ENCODE measurements at regions not wholly inside any gene's neighbourhood (a gene's known extent, or its start where the extent isn't known, plus 50 kb on each side); places are given as distances from the start of the nearest gene placed in this dataset.

GRCh38 chrX:42619068-42619467, 158.9 kb downstream of the PPP1R2C start:
- no peak for DNase-seq (ENCODE audit: low spot score)

GRCh38 chrX:42616981-42617380, 161.0 kb downstream of the PPP1R2C start:
- no peak for DNase-seq (ENCODE audit: low spot score)

DNA sequence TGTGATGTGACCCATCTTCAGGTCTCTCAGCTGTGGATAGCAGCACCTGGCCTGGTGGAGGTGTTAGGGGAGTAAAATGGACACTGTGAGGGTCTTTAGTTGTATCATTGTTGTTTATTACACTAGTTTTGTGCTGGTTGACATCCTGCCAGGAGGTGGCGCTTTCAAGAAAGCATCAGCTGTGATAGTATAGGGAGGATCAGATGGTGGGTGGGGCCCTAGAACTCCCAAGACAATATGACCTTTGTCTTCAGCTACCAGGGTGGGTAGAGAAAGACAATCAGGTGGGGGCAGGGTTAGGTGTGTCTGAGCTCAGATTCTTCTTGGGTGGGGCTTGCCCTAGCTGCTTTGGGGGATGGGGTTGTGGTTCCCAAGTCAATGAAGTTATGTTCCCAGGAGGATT, 162.8 kb downstream of the PPP1R2C start:
- no peak for DNase-seq (ENCODE audit: low spot score)

DNA sequence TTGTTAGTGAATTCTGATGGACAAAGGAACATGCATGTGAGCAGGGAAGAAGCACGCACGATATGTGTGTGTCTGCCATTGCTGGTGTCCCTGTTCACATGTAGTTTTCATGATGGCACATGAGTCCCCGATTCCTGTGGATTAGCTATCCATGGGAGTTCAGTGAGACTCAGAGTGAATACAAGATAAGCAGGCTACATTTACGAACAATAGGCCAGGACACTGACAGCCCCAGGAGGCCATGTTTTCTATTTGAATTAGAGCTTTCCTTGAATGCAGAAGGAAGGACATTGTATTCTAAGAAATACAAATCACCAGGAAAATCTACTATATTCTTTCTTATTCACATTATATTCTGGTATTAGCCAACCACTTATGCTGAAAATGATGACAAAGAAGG, 171.4 kb downstream of the PPP1R2C start:
- no peak for DNase-seq (ENCODE audit: low spot score)

DNA sequence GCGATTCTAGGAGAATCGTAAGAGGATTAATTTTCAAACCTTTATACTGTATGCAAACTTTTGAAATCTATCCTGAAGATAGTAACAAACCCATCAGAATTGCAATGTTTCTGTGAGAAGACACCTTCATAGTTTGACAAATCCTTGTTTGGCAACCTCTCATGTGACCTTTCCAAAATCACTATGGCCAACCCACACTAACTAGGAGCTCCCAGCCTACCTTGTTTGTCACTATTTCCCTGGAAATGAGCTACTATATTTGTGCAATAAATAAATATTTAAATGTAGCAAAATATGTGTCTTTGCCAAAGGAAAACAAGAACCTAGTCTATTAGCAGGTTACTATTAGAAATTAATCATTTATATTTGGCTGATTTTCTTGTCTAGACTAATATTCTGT, 173.7 kb downstream of the PPP1R2C start:
- DNase-seq (ENCODE audit: low spot score): no peak

GRCh38 chrX:42603016-42603415, 174.9 kb downstream of the PPP1R2C start:
- DNase-seq (ENCODE audit: low spot score): no peak

DNA sequence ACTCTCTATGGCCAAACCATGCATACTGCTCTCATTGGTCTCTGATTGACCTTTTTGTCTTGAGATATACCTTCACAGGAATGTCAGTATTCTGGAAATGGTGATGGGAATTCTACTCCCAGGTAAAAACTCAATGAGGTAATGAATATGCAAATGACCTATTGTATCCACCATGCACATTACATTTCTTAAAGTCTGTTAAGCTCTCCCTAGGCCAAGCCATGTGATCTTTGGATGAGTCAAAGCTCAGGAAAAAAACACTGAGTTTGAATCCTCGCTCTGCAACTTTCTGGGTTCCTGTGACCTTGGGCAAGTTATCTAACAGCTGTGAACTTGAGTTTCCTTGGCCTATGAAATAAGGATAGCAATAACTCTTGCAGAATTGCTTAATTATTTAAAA, 175.4 kb downstream of the PPP1R2C start:
- no peak for DNase-seq (ENCODE audit: low spot score)

DNA sequence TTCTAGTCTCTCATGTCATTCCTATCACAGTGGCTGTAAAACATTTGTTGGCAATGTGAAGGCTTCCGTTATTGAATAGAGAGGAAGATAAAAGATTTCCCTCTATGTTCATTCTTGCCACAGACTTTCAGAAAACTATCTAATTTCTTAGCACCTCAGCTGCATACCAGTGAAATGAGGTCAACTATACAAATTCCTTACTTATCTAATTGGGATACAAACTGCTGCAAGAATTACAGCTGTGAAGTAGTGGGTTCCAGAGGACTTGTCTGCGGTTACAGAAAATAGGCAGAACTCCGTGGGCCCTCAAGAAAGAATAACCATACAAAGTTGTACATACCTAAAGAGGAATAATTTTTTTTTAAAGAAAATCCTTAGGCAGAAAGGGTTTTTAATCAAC, 175.8 kb downstream of the PPP1R2C start:
- DNase-seq (ENCODE audit: low spot score): no peak

- no peak for DNase-seq (ENCODE audit: low spot score)
Measured at GRCh38 chrX:42597481-42597880, 180.5 kb downstream of the PPP1R2C start.

DNA sequence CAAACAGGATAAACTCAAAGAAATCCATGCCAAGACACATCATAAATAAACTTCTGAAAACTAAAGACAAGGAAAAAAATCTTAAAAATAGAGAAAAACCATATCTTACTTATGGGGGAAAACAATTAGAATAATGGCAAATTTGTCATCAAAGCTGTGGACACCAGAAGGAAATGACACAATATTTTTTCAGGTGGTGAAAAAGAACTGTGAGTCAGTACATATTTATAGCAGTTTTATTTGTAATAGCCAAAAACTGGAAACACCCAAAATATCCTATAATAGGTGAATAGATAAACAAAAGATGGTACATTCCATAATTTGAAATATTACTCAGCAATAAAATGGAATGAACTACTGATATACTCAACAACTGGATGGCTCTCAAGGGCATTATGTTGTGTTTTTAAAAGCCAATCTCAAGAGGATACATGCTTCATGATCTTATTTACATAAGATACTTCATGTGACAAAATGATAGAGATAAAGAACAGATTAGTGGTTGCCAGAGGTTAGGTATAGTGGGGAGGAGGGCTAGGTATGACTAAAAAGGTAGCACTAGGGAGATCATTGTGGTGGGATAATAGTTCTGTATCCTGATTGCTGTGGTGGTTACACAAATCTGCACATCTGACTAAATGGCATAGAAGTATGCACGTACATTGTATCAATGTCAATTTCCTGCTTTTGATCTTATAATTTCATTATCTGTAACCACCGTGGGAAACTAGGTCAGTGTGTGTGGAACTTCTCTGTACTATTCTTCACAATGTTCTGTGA, 191.9 kb downstream of the PPP1R2C start:
- no peak for DNase-seq (ENCODE audit: low spot score)

- DNase-seq (ENCODE audit: low spot score): no peak
Measured at GRCh38 chrX:42577936-42578470, 200.0 kb downstream of the PPP1R2C start.

GRCh38 chrX:42567268-42567667, 210.7 kb downstream of the PPP1R2C start:
- no peak for DNase-seq (ENCODE audit: low spot score)

DNA sequence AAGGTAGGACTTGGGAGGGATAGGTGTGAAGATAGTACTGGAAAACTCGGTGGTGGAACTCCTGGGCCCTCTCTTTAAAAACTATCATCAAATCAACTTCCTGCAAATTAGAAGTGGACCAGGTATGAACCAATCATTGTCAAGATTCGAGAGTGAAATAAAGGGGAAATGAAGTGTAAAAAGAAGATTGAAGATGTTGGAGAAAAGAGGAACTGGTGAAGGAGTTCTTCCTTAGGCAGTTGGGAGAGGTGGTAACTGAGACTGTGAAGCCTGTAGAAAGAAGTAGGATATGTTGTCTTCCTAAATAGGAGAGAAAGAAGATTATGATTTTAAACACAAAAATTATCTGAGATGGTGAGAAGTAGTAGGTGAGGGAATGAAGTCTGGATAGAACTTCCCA, 212.2 kb downstream of the PPP1R2C start:
- no peak for DNase-seq (ENCODE audit: low spot score)

DNA sequence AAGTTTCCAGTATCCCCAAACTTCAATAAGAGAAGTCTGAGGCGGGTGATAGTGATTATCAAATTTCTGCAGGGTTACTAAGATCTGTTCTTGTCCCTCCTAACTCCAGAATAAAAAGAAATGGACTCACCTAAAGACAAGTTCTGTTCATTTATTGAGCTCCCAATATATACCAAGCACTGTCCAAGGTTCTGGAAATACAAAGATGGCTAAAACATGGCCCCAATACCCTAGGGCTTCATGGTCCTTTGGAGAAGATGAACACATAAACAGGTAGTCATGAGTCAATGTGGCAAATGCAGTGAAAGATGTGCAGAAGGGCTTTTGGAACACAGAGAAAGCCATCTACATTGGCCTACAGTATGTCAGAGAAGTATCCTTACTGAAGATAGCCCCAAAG, 231.2 kb downstream of the PPP1R2C start:
- no peak for DNase-seq (ENCODE audit: low spot score)

GRCh38 chrX:42544883-42545282, 233.1 kb downstream of the PPP1R2C start:
- DNase-seq (ENCODE audit: low spot score): no peak

GRCh38 chrX:42541554-42541953, 236.4 kb downstream of the PPP1R2C start:
- no peak for DNase-seq (ENCODE audit: low spot score)

DNA sequence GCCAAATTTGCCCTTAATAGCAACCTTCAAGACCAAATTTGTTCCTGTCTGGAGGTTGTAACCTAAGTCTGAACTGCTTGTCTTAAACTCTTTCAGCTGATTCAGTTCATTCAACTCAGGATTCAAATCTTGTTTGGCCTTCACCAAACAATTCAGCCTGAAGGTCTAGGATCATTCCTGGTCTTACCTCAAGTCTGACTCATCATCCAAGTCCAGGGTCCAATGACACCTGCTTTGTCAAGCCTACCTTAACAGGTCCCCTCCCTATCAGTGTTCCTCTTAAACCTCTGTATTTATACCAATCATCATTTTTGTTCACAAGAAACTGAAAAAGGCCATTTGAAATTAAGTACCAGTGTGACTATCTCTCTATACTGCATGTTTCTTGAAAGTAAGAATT, 237.8 kb downstream of the PPP1R2C start:
- no peak for DNase-seq (ENCODE audit: low spot score)

- no peak for DNase-seq (ENCODE audit: low spot score)
Measured at GRCh38 chrX:42538405-42538804, 239.6 kb downstream of the PPP1R2C start.

DNA sequence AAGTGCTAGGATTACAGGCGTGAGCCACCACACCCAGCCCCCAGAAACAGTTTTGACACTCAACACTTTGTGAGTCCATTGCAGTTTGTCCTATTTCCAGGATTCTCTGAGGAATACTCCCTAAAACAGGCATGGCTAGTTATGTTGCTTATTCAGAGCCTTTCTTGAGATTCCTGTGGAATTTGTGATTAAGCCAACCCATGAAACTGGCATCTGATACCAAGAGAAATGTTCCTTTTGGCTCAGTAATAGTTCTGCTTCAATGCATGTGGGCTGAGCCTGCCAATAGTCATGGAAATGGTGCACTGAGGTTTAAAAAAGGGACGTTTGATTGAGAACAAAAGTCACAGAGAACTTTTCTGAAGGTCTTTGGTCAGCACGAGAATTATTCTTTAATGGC, 241.7 kb downstream of the PPP1R2C start:
- no peak for DNase-seq (ENCODE audit: low spot score)

DNA sequence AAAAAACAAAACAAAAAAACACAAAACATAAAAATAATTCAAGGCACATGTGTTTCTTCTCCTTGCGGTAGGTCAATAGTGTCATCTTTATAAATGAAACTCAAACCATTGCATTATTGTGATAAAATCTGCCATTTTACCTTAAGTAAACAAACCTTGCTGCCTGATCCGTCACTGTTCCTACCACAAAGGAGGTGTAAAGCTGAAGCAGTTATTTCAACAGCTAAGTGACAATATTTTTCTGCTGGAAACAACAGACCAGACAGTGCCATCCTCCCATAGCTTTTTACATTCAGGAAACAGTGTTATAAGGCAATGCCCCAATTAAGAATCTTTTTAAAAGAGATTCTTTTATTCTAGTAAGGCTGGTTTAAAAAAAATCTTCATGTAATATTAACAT, 242.7 kb downstream of the PPP1R2C start:
- no peak for DNase-seq (ENCODE audit: low spot score)

DNA sequence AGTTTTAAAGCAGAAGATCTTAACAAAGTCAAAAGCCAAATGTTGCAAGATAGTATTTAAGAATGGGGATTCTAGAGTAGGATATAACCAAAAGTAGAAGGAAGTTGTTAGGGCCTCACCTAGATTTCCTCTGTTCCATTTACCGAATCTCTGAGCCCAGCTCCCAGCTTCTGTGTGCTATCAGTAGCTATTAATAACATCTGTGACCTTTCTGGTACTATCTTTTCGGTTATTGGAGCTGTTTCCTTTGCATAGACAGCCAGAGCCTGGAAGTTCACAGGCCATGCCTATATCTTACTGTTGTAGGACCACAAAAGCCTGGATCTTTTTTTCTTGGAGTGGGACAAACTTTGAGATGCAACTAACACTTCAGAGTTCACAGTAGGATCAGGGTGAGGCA, 244.2 kb downstream of the PPP1R2C start:
- DNase-seq (ENCODE audit: low spot score): no peak

DNA sequence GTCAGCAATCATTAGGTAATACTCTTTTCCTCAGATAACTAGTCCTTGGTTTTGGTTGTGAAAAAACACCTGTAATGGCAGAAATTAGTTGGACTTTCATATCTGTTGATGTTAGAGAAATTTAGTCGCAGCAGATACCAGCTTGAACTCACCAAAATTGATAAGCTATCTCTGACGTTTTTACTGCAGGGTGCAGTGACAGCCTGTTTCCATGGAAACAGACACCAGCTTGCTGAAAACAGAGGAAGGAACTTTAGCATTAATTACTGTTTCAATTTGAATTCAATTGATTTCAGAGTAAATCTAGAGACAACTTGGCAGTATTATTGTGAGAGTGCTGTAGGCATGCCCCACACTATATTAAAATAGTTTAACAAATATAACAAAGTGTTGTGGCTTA, 246.5 kb downstream of the PPP1R2C start:
- no peak for DNase-seq (ENCODE audit: low spot score)

- no peak for DNase-seq (ENCODE audit: low spot score)
Measured at GRCh38 chrX:42530027-42530426, 247.9 kb downstream of the PPP1R2C start.

GRCh38 chrX:42524379-42524778, 253.6 kb downstream of the PPP1R2C start:
- DNase-seq (ENCODE audit: low spot score): no peak

All from globus pallidus (tissue), 1 donor.